Spinal cord (tissue), 9 donors: ENCODE measurements at regions not wholly inside any gene's neighbourhood (a gene's known extent, or its start where the extent isn't known, plus 50 kb on each side); places are given as distances from the start of the nearest gene placed in this dataset.
A peak's percentile ranks its signal among the peaks of the same experiment; 100 is the strongest.

ENCODE experiments used
- DNase-seq, 6 donors: peaks; one replicate each; pipeline versions ENCODE4 v3.0.0 to v3.0.0-alpha.2; 2013 to 2015; ENCODE audit warnings: low spot score in 6 of 6, low read depth in 4 of 6
- H3K27ac ChIP-seq: one replicate; pipeline ENCODE4 v1.5.1; 2013; ENCODE audit warnings: low read depth, low read length, control low read depth
- H3K27me3 ChIP-seq: one replicate; pipeline ENCODE4 v1.6.1; 2013; ENCODE audit warnings: low read length; ENCODE audit not compliant: control insufficient read depth, insufficient read depth
- H3K36me3 ChIP-seq: one replicate; pipeline ENCODE4 v1.6.1; 2013; ENCODE audit warnings: low read length; ENCODE audit not compliant: control insufficient read depth, insufficient read depth
- H3K4me1 ChIP-seq: one replicate; pipeline ENCODE4 v1.6.1; 2013; ENCODE audit warnings: low read length; ENCODE audit not compliant: control insufficient read depth, insufficient read depth
- H3K4me3 ChIP-seq: one replicate; pipeline ENCODE4 v1.5.1; 2013; ENCODE audit warnings: low read depth, low read length, control low read depth
- H3K9me3 ChIP-seq: one replicate; pipeline ENCODE4 v1.6.1; 2013; ENCODE audit warnings: low read length; ENCODE audit not compliant: control insufficient read depth, insufficient read depth
- WGBS: methylation state at CpG from one replicate; pipeline ENCODE4 v1.1.5; 2013; ENCODE audit warnings: missing lambda C conversion rate; ENCODE audit not compliant: insufficient coverage; 5-methylcytosine and 5-hydroxymethylcytosine counted together
- donor health status: healthy.

- H3K27ac ChIP-seq = peak overlapping the region; percentile 93
- no peaks in the 10 kb centered on the region for H3K36me3 ChIP-seq
- H3K9me3 ChIP-seq = no peaks in the 10 kb centered on the region
- H3K4me3 ChIP-seq = peak overlapping the region; percentile 39
- WGBS = 0% methylated on average over 5 of the region's 10 CpGs
- no peaks in the 10 kb centered on the region for H3K27me3 ChIP-seq
- DNase-seq = peak in 5 of 6 donors; percentile 24 to 87 (median 41)
- peaks cover 25% of the 10 kb centered on the region for H3K4me1 ChIP-seq
These were observed 66.5 kb upstream of the PIM1 start for GRCh38 chr6:37103169-37104039.

- Histone ChIP-seq H3K4me3 (no peak overlapping the region), H3K36me3 (no peaks in the 10 kb centered on the region), H3K27me3 (no peaks in the 10 kb centered on the region), H3K27ac (peak overlapping the region; percentile 10), H3K4me1 (peaks cover 28% of the 10 kb centered on the region), H3K9me3 (no peaks in the 10 kb centered on the region)
- no peak for DNase-seq
- WGBS = 63% methylated on average over 1 of the region's 2 CpGs
These were observed 65.2 kb upstream of the PIM1 start for GRCh38 chr6:37104824-37105147.

GRCh38 chr6:37105148-37106050 is 64.6 kb upstream of the PIM1 start:
- DNase-seq = no peak
- WGBS = 60% methylated on average over 1 of the region's 6 CpGs
- no peaks in the 10 kb centered on the region for H3K36me3 ChIP-seq
- no peaks in the 10 kb centered on the region for H3K9me3 ChIP-seq
- H3K27me3 ChIP-seq = no peaks in the 10 kb centered on the region
- no peak overlapping the region for H3K27ac ChIP-seq
- peaks cover 28% of the 10 kb centered on the region for H3K4me1 ChIP-seq
- no peak overlapping the region for H3K4me3 ChIP-seq

GRCh38 chr6:37106051-37106363 is 63.9 kb upstream of the PIM1 start:
- Histone ChIP-seq H3K27me3 (no peaks in the 10 kb centered on the region), H3K36me3 (no peaks in the 10 kb centered on the region), H3K4me1 (peaks cover 28% of the 10 kb centered on the region), H3K9me3 (no peaks in the 10 kb centered on the region), H3K4me3 (no peak overlapping the region), H3K27ac (no peak overlapping the region)
- DNase-seq = no peak

- Histone ChIP-seq H3K4me1 (peaks cover 28% of the 10 kb centered on the region), H3K9me3 (no peaks in the 10 kb centered on the region), H3K27me3 (no peaks in the 10 kb centered on the region), H3K4me3 (no peak overlapping the region), H3K27ac (no peak overlapping the region), H3K36me3 (no peaks in the 10 kb centered on the region)
- WGBS = no CpG with 5 or more reads among the region's 8 CpGs
- DNase-seq = no peak
These were observed 63.4 kb upstream of the PIM1 start for GRCh38 chr6:37106554-37106953.

- no peak overlapping the region for H3K27ac ChIP-seq
- peaks cover 23% of the 10 kb centered on the region for H3K4me1 ChIP-seq
- no peak overlapping the region for H3K4me3 ChIP-seq
- H3K27me3 ChIP-seq = no peaks in the 10 kb centered on the region
- DNase-seq = no peak
- H3K36me3 ChIP-seq = no peaks in the 10 kb centered on the region
- 76% methylated on average over 4 of the region's 7 CpGs for WGBS
- no peaks in the 10 kb centered on the region for H3K9me3 ChIP-seq
These were observed 62.9 kb upstream of the PIM1 start for GRCh38 chr6:37106982-37107491.

DNA sequence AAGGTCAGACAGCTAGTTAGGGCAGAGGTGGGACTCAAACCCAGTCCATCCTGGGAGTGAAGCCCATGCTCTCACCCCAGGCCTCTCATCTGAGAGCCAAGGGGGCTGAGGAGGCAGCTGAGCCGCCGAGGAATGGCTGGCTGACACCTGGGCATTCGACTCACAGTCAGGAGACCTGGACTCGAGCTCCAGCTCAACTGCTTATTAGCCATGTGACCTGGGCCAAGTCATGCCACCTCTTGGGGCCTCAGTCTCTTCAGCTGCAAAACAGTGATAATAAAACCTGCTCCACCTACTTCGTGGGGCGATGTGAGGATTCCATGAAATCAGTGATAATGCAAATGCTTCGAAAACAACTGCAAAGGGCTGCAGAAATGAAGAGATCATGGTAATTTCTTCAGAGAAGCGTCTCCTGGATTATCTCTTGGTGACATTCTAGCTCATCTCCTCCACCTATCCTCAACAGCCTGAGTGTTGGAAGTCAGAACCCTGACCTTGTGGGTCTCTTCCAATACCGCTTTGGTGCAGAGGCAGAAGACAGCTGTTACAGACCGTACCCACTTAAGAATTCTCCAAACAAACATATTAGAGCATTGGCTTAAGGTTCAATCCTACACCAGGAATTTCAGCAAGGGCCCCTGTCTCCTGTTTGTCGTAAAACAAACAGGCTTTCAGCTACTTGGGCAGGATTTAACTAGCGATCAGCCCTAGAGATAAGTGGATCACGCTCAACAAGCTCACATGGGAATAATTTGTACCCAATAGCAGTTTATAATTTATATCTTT is 60.0 kb upstream of the PIM1 start:
- H3K27ac ChIP-seq = no peak overlapping the region
- no peaks in the 10 kb centered on the region for H3K9me3 ChIP-seq
- WGBS = 71% methylated on average over 7 of the region's 13 CpGs
- peaks cover 3% of the 10 kb centered on the region for H3K4me1 ChIP-seq
- no peak for DNase-seq
- no peak overlapping the region for H3K4me3 ChIP-seq
- no peaks in the 10 kb centered on the region for H3K27me3 ChIP-seq
- no peaks in the 10 kb centered on the region for H3K36me3 ChIP-seq

- Histone ChIP-seq H3K27ac (no peak overlapping the region), H3K4me1 (peaks cover 3% of the 10 kb centered on the region), H3K27me3 (no peaks in the 10 kb centered on the region), H3K9me3 (no peaks in the 10 kb centered on the region), H3K4me3 (no peak overlapping the region), H3K36me3 (no peaks in the 10 kb centered on the region)
- 84% methylated on average over 3 of the region's 11 CpGs for WGBS
- no peak for DNase-seq
These were observed 59.2 kb upstream of the PIM1 start for GRCh38 chr6:37110500-37111461.
